ENCODE measurements at regions not wholly inside any gene's neighbourhood (a gene's known extent, or its start where the extent isn't known, plus 50 kb on each side); places are given as distances from the start of the nearest gene placed in this dataset.

DNA sequence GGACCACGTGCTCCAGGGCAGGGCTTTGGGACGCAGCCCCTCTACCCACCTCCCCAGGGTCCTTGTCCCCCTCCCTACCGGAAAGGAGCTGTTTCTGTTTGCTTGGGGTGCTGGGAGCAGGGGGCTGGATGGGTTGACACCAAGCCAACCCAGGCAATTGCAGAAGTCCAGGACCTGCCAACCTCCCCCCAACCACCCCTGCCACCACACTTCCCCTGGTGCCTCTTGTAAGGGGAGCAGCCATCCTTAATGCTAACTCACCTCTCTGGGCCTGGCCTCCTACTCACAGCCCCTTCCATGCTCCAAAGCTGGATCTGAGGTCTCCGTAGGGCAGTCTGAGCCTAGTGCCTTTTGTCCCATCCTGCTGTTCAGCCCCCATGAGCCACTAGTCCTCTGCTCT lies 631.9 kb downstream of the BCOR start:
- no peaks in the 10 kb centered on the region for H3K4me1 ChIP-seq (ENCODE audit: control insufficient read depth, insufficient read depth, low read length, poor library complexity, severe bottlenecking)
- no peaks in the 10 kb centered on the region for H3K27me3 ChIP-seq (replicated peaks; ENCODE audit: control insufficient read depth, insufficient read depth, low read length, poor library complexity, severe bottlenecking)
- no peak overlapping the region for H3K27ac ChIP-seq (ENCODE audit: insufficient read depth, low read length, poor library complexity, severe bottlenecking)
- no peaks in the 10 kb centered on the region for H3K36me3 ChIP-seq (ENCODE audit: control insufficient read depth, insufficient read depth, low read length)
- H3K4me3 ChIP-seq (ENCODE audit: insufficient read depth, low read depth, low read length, poor library complexity, severe bottlenecking), result no peak overlapping the region
- no peak for DNase-seq
- H3K9me3 ChIP-seq (ENCODE audit: control insufficient read depth, low read length), result no peaks in the 10 kb centered on the region

DNA sequence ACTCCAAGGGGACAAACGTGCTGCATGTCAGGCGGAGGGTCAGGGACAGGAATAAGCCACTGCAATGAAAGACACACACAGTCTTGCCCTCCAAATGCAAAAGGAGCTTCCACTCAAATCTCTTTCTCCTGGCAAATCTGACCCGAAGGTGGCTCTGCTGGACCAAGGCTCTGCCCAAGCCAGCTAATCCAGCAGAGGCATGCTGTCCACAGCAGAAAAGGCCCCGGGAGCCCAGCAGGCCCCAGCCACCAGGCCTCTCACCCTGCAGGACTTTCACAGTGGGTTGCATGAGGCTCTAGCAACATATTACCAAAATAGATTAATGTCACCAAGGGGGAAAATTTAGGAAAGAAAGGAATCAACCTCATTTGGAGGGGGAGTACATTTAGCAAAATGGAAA lies 628.6 kb downstream of the BCOR start:
- Histone ChIP-seq H3K27ac (ENCODE audit: insufficient read depth, low read length, poor library complexity, severe bottlenecking) (no peak overlapping the region), H3K27me3 (replicated peaks; ENCODE audit: control insufficient read depth, insufficient read depth, low read length, poor library complexity, severe bottlenecking) (no peaks in the 10 kb centered on the region), H3K4me3 (ENCODE audit: insufficient read depth, low read depth, low read length, poor library complexity, severe bottlenecking) (no peak overlapping the region), H3K36me3 (ENCODE audit: control insufficient read depth, insufficient read depth, low read length) (no peaks in the 10 kb centered on the region), H3K4me1 (ENCODE audit: control insufficient read depth, insufficient read depth, low read length, poor library complexity, severe bottlenecking) (no peaks in the 10 kb centered on the region), H3K9me3 (ENCODE audit: control insufficient read depth, low read length) (no peaks in the 10 kb centered on the region)
- no peak for DNase-seq

DNA sequence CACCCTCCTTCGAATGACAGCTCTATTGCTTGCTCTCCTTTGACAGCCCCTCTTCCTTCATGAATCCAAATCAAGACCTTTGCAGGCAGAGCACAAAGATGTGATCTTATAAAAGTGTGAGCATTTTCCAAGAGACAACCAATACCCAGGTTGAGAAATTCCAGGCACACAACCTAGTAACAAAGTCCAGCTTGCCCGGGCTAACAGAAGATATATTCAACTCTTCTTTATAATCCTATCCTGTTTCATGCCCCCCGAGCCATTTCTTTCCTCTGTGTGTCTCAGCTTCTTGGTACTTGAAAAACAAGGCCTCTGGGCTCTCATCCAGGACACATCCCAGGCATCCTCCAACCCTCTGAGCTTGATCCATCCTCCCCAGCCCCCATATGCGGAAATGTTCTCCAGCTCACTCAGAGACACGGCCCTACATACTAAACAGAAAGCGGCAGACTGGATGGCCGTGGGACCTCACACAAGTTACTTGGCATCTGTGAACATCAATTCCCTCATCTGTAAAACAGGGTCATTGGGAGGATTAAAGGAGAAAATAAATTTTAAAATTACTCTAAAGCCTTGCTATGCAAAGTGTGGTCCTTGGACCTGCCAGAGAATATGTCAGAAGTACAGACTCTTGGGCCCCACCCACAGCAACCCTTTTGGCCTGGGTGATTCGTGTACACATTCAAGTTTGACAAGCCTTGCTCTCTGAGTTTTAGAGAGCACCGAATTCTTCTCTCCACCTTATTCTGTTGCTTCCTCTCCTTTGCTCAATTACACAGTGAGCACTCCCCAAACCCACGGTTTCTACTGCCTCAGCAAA lies 627.0 kb downstream of the BCOR start:
- H3K27me3 ChIP-seq (replicated peaks; ENCODE audit: control insufficient read depth, insufficient read depth, low read length, poor library complexity, severe bottlenecking), result no peaks in the 10 kb centered on the region
- H3K4me3 ChIP-seq (ENCODE audit: insufficient read depth, low read depth, low read length, poor library complexity, severe bottlenecking), result no peak overlapping the region
- no peaks in the 10 kb centered on the region for H3K4me1 ChIP-seq (ENCODE audit: control insufficient read depth, insufficient read depth, low read length, poor library complexity, severe bottlenecking)
- no peaks in the 10 kb centered on the region for H3K36me3 ChIP-seq (ENCODE audit: control insufficient read depth, insufficient read depth, low read length)
- no peaks in the 10 kb centered on the region for H3K9me3 ChIP-seq (ENCODE audit: control insufficient read depth, low read length)
- no peak for DNase-seq
- H3K27ac ChIP-seq (ENCODE audit: insufficient read depth, low read length, poor library complexity, severe bottlenecking), result no peak overlapping the region

DNA sequence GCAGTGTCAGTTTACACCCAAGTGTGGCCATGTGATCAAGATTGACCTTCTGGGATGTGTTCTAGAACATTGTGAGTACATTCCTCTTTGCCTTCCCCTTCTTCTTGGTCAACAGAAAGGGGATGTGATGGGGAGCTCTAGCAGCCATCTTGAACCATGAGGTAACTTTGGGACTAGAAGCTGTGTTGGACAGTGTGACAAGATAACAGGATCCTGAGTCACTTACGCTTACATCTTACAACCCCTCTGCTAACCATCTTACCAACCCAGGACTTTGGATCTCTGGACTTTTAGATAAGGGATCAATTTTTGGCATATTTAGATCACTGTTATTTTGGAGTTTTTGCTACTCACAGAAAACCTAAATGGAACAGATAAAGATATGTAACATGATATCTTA lies 625.6 kb downstream of the BCOR start:
- DNase-seq, result no peak
- H3K4me1 ChIP-seq (ENCODE audit: control insufficient read depth, insufficient read depth, low read length, poor library complexity, severe bottlenecking), result no peaks in the 10 kb centered on the region
- no peaks in the 10 kb centered on the region for H3K9me3 ChIP-seq (ENCODE audit: control insufficient read depth, low read length)
- H3K27ac ChIP-seq (ENCODE audit: insufficient read depth, low read length, poor library complexity, severe bottlenecking), result no peak overlapping the region
- no peak overlapping the region for H3K4me3 ChIP-seq (ENCODE audit: insufficient read depth, low read depth, low read length, poor library complexity, severe bottlenecking)
- H3K36me3 ChIP-seq (ENCODE audit: control insufficient read depth, insufficient read depth, low read length), result no peaks in the 10 kb centered on the region
- no peaks in the 10 kb centered on the region for H3K27me3 ChIP-seq (replicated peaks; ENCODE audit: control insufficient read depth, insufficient read depth, low read length, poor library complexity, severe bottlenecking)

DNA sequence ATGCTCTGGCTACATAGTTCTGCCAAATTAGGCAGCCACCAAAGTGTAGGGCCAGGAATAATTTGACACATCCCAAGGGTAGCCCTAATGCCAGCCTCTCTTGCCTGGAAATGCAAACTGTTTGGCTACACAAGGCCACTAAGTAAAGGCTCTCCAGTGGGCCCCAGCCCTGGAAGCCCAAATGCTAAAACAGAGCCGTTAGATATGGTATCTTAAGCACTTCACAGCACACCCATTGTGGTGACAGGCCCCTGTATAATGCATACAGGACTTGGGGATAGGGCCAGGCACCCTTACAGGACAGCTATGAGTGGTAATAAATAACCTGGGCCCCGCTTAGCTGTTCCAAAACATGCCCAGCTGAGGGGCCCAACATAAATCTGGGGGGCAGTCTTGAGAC lies 623.9 kb downstream of the BCOR start:
- Histone ChIP-seq H3K9me3 (ENCODE audit: control insufficient read depth, low read length) (no peaks in the 10 kb centered on the region), H3K36me3 (ENCODE audit: control insufficient read depth, insufficient read depth, low read length) (no peaks in the 10 kb centered on the region), H3K4me3 (ENCODE audit: insufficient read depth, low read depth, low read length, poor library complexity, severe bottlenecking) (no peak overlapping the region), H3K4me1 (ENCODE audit: control insufficient read depth, insufficient read depth, low read length, poor library complexity, severe bottlenecking) (peaks cover 2% of the 10 kb centered on the region), H3K27ac (ENCODE audit: insufficient read depth, low read length, poor library complexity, severe bottlenecking) (no peak overlapping the region), H3K27me3 (replicated peaks; ENCODE audit: control insufficient read depth, insufficient read depth, low read length, poor library complexity, severe bottlenecking) (no peaks in the 10 kb centered on the region)
- no peak for DNase-seq

DNA sequence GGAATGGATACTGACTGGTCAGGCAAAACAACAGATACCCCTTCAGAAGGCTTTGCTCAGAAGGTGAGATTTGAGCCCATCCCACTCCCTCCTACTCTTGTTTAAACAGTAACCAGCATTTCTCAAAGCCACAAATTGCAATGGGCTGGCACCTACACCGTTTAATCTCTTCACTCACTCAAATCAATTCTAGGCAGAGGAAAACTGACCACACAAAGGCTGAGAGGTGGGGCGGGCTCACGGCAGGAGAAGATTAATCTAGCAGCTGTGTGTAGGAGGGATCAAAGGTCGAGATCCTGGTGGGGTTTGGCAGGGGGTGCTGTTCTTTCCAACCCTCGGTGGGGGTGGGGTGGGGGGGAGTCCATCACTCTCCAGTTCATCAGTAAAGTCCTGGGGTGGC lies 622.4 kb downstream of the BCOR start:
- no peak for DNase-seq
- H3K9me3 ChIP-seq (ENCODE audit: control insufficient read depth, low read length), result no peaks in the 10 kb centered on the region
- H3K36me3 ChIP-seq (ENCODE audit: control insufficient read depth, insufficient read depth, low read length), result no peaks in the 10 kb centered on the region
- peaks cover 2% of the 10 kb centered on the region for H3K4me1 ChIP-seq (ENCODE audit: control insufficient read depth, insufficient read depth, low read length, poor library complexity, severe bottlenecking)
- H3K27ac ChIP-seq (ENCODE audit: insufficient read depth, low read length, poor library complexity, severe bottlenecking), result no peak overlapping the region
- no peak overlapping the region for H3K4me3 ChIP-seq (ENCODE audit: insufficient read depth, low read depth, low read length, poor library complexity, severe bottlenecking)
- no peaks in the 10 kb centered on the region for H3K27me3 ChIP-seq (replicated peaks; ENCODE audit: control insufficient read depth, insufficient read depth, low read length, poor library complexity, severe bottlenecking)

DNA sequence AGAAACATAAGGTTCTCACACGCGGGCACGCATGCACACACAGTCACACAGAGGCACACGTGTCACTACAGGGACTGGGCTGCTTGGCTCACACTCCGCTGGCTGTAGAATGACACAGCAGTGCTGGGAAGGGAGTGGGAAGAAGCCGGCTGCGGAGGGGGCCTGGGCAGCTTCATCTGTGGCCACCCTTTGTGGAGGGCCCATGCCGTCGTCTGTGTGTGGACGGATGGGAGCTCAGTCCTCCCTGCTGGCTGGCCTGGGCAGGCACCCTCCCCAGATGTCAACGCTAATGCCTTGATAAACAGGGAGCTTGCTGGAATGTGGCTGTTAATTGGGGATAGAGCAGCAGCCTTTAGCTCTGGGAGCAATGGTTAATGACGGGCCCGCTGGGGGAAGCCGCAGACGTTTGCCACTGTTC lies 621.1 kb downstream of the BCOR start:
- H3K27me3 ChIP-seq (replicated peaks; ENCODE audit: control insufficient read depth, insufficient read depth, low read length, poor library complexity, severe bottlenecking), result no peaks in the 10 kb centered on the region
- no peak overlapping the region for H3K4me3 ChIP-seq (ENCODE audit: insufficient read depth, low read depth, low read length, poor library complexity, severe bottlenecking)
- H3K4me1 ChIP-seq (ENCODE audit: control insufficient read depth, insufficient read depth, low read length, poor library complexity, severe bottlenecking), result peaks cover 2% of the 10 kb centered on the region
- H3K36me3 ChIP-seq (ENCODE audit: control insufficient read depth, insufficient read depth, low read length), result no peaks in the 10 kb centered on the region
- no peaks in the 10 kb centered on the region for H3K9me3 ChIP-seq (ENCODE audit: control insufficient read depth, low read length)
- no peak for DNase-seq
- no peak overlapping the region for H3K27ac ChIP-seq (ENCODE audit: insufficient read depth, low read length, poor library complexity, severe bottlenecking)

DNA sequence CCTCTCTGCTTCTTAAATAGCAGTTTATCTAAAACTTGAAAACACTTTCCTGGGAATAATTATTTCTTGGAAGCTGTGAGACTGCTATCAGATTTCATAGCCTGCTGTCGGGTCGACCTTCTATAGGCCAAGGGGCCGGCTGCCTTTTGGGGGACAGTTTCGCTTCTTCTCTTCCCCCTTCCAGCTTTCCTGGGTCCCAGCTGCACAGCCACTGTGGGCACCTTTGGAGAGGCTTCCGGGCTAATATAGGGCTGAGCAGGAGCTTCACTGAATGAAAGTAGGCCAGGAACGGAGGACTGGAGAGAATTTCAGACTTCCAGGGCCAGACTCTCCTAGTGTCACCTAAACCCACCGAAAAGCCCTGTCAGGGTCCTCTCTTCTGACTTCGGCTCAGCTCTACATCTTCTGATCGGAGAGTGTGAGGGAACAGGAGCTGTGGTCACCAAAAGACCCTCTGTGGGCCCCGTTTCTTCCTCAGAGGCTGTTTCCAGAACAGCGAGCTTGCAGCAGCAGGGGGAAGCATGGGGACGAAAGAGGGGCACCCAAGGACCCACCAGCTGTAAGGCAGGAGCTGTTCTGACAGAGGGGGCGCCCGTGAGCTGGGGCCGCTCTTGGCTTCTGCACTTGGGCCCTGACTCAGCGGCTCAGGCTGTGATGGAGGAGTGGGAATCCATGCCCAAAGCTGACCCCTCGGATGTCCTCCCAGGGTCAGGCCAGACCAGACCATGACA lies 620.6 kb downstream of the BCOR start:
- Histone ChIP-seq H3K9me3 (ENCODE audit: control insufficient read depth, low read length) (no peaks in the 10 kb centered on the region), H3K4me3 (ENCODE audit: insufficient read depth, low read depth, low read length, poor library complexity, severe bottlenecking) (no peak overlapping the region), H3K4me1 (ENCODE audit: control insufficient read depth, insufficient read depth, low read length, poor library complexity, severe bottlenecking) (peaks cover 2% of the 10 kb centered on the region), H3K27me3 (replicated peaks; ENCODE audit: control insufficient read depth, insufficient read depth, low read length, poor library complexity, severe bottlenecking) (no peaks in the 10 kb centered on the region), H3K27ac (ENCODE audit: insufficient read depth, low read length, poor library complexity, severe bottlenecking) (no peak overlapping the region), H3K36me3 (ENCODE audit: control insufficient read depth, insufficient read depth, low read length) (no peaks in the 10 kb centered on the region)
- DNase-seq, result no peak

DNA sequence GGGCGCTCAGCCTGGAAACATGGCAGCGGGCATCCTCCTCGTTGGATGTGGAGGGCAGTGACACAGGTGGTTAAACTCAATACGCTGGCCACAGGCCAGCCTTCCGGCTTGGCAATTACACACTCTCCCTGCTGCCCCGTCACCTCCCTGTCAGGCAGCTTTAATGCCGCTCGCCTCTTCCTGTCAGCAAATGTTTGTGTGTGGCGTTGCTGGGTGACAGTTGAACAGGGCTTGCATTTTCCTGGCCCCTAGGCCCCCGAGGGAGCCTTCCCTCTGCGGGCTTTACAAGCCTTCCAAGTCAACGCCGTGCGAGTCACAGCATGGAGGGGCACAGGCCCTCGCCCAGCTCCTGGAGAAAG lies 620.0 kb downstream of the BCOR start:
- peaks cover 2% of the 10 kb centered on the region for H3K4me1 ChIP-seq (ENCODE audit: control insufficient read depth, insufficient read depth, low read length, poor library complexity, severe bottlenecking)
- H3K9me3 ChIP-seq (ENCODE audit: control insufficient read depth, low read length), result no peaks in the 10 kb centered on the region
- DNase-seq, result no peak
- H3K27ac ChIP-seq (ENCODE audit: insufficient read depth, low read length, poor library complexity, severe bottlenecking), result no peak overlapping the region
- H3K36me3 ChIP-seq (ENCODE audit: control insufficient read depth, insufficient read depth, low read length), result no peaks in the 10 kb centered on the region
- no peak overlapping the region for H3K4me3 ChIP-seq (ENCODE audit: insufficient read depth, low read depth, low read length, poor library complexity, severe bottlenecking)
- H3K27me3 ChIP-seq (replicated peaks; ENCODE audit: control insufficient read depth, insufficient read depth, low read length, poor library complexity, severe bottlenecking), result no peaks in the 10 kb centered on the region

DNA sequence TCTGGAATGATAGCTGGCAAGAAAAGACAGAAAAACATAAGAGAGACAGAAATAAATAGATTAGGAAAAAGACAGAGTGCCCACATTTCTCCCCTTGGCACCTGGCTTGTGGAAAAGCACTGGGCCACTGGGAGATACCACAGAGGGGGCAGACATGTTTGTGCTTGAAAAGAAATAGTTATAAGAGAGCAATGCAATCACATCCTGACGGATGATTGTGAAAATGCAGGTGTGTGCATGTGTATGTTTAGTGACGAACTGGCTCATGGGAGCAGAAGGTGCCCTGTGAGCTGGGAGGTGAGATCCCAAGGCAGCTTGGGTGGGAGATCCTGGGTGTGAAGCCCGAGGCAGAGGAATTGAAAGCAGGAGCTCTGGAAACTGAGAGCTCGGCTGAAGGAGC lies 617.9 kb downstream of the BCOR start:
- no peaks in the 10 kb centered on the region for H3K27me3 ChIP-seq (replicated peaks; ENCODE audit: control insufficient read depth, insufficient read depth, low read length, poor library complexity, severe bottlenecking)
- peaks cover 2% of the 10 kb centered on the region for H3K4me1 ChIP-seq (ENCODE audit: control insufficient read depth, insufficient read depth, low read length, poor library complexity, severe bottlenecking)
- no peak overlapping the region for H3K4me3 ChIP-seq (ENCODE audit: insufficient read depth, low read depth, low read length, poor library complexity, severe bottlenecking)
- no peaks in the 10 kb centered on the region for H3K36me3 ChIP-seq (ENCODE audit: control insufficient read depth, insufficient read depth, low read length)
- no peaks in the 10 kb centered on the region for H3K9me3 ChIP-seq (ENCODE audit: control insufficient read depth, low read length)
- DNase-seq, result no peak
- H3K27ac ChIP-seq (ENCODE audit: insufficient read depth, low read length, poor library complexity, severe bottlenecking), result no peak overlapping the region
